Osteocyte (in vitro differentiated cells): ENCODE measurements at regions not wholly inside any gene's neighbourhood (a gene's known extent, or its start where the extent isn't known, plus 50 kb on each side); places are given as distances from the start of the nearest gene placed in this dataset.
A peak's percentile ranks its signal among the peaks of the same experiment; 100 is the strongest.

Experiments
- DNase-seq: peaks from one replicate; pipeline ENCODE4 v3.0.0; 2021; ENCODE audit warnings: mixed read lengths; ENCODE audit not compliant: unreplicated experiment; ENCODE audit errors: extremely low spot score
- H3K27ac Mint-ChIP-seq: one replicate; pipeline ENCODE4 v1.8.0; 2021; ENCODE audit warnings: mild to moderate bottlenecking, mixed read lengths; ENCODE audit not compliant: unreplicated experiment
- H3K27me3 Mint-ChIP-seq: one replicate; pipeline ENCODE4 v1.8.0; 2021; ENCODE audit warnings: mixed read lengths; ENCODE audit not compliant: unreplicated experiment
- H3K36me3 Mint-ChIP-seq: one replicate; pipeline ENCODE4 v1.8.0; 2021; ENCODE audit warnings: mixed read lengths; ENCODE audit not compliant: unreplicated experiment
- H3K4me1 Mint-ChIP-seq: one replicate; pipeline ENCODE4 v1.8.0; 2021; ENCODE audit warnings: mixed read lengths; ENCODE audit not compliant: unreplicated experiment
- H3K4me3 Mint-ChIP-seq: one replicate; pipeline ENCODE4 v1.8.0; 2021; ENCODE audit warnings: mild to moderate bottlenecking, moderate library complexity, mixed read lengths; ENCODE audit not compliant: unreplicated experiment
- H3K9me3 Mint-ChIP-seq: one replicate; pipeline ENCODE4 v1.8.0; 2021; ENCODE audit warnings: mixed read lengths; ENCODE audit not compliant: unreplicated experiment
- TF ChIP-seq, protein P1 (sequence below): fragments of 200-600 bp; sonication (generic); IDR thresholded peaks from 2 replicates; pipeline ENCODE4 v1.5.0; 2021; ENCODE audit warnings: antibody characterized with exemption, mild to moderate bottlenecking, moderate library complexity

DNA sequence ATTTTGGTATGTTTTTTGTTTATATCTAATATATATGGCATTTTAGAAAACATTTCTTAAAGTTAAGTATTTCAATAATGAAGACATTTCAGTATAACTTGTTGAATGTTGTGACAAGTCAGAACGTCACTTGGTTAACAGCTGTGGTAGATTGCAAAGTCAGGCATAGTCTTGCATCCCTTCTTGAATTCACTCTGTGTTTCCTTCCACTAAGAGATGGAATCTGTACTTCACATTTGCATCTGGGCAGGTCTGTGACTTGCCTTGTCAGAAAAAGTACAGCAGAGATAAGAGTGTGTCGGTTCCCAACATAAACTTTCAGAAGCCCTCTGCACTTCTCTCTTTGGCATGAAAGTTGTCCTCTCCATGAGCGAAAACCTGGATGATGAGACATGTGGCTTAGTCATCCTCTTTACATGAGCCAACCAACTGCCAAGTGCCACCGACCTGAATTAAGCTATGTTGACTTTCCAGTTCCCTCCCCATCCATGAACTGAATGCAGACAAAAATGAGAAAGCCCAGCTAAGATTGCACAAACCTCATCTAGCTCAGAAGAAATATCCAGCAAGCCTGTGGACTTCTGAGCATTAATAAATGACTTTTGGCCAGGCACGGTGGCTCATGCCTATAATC, 1730.2 kb downstream of the MRPL39 start:
- DNase-seq = no peak
- Mint-ChIP-seq H3K36me3 (no peaks in the 10 kb centered on the region), H3K27ac (no peak overlapping the region), H3K4me1 (no peaks in the 10 kb centered on the region), H3K4me3 (no peak overlapping the region), H3K9me3 (peaks cover 30% of the 10 kb centered on the region), H3K27me3 (no peaks in the 10 kb centered on the region)
- TF ChIP-seq, protein P1, sequence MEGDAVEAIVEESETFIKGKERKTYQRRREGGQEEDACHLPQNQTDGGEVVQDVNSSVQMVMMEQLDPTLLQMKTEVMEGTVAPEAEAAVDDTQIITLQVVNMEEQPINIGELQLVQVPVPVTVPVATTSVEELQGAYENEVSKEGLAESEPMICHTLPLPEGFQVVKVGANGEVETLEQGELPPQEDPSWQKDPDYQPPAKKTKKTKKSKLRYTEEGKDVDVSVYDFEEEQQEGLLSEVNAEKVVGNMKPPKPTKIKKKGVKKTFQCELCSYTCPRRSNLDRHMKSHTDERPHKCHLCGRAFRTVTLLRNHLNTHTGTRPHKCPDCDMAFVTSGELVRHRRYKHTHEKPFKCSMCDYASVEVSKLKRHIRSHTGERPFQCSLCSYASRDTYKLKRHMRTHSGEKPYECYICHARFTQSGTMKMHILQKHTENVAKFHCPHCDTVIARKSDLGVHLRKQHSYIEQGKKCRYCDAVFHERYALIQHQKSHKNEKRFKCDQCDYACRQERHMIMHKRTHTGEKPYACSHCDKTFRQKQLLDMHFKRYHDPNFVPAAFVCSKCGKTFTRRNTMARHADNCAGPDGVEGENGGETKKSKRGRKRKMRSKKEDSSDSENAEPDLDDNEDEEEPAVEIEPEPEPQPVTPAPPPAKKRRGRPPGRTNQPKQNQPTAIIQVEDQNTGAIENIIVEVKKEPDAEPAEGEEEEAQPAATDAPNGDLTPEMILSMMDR = no peak

GRCh38 chr21:23874271-23874670, 1733.0 kb downstream of the MRPL39 start:
- H3K9me3 Mint-ChIP-seq = peaks cover 35% of the 10 kb centered on the region
- DNase-seq = no peak
- no peaks in the 10 kb centered on the region for H3K36me3 Mint-ChIP-seq
- no peaks in the 10 kb centered on the region for H3K4me1 Mint-ChIP-seq
- H3K27me3 Mint-ChIP-seq = no peaks in the 10 kb centered on the region
- H3K27ac Mint-ChIP-seq = no peak overlapping the region
- TF ChIP-seq, protein P1 = no peak
- no peak overlapping the region for H3K4me3 Mint-ChIP-seq

DNA sequence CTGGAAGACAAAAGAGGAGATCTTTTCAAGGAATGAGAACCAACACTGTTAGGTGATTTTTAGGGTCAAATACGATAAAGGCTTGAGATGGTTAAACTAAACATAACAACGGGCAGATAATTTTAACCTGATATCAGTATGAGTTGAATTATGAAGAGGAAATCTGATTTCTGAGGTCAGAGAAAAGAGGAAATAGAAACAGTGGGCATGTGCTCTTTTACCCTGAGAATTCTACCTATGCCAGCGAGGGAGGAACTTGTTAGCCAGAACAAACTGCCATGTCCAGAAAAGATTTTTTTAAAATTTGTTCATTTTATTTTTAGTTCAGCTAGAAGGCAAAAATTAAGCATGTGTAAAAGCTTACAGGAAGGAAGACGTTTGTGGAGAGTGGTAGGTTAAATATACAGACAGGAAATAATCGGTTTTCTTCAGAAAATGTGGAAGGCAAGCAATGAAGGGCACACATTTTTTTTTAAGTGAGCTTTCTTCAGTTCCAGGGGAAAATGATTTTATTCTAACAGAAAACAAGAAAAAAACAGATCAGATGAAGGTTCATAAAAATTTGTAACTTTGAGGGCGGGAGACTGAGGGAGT, 1745.3 kb downstream of the MRPL39 start:
- no peak for DNase-seq
- no peaks in the 10 kb centered on the region for H3K4me1 Mint-ChIP-seq
- no peak overlapping the region for H3K4me3 Mint-ChIP-seq
- TF ChIP-seq, protein P1 = no peak
- no peaks in the 10 kb centered on the region for H3K27me3 Mint-ChIP-seq
- peaks cover 41% of the 10 kb centered on the region for H3K9me3 Mint-ChIP-seq
- H3K27ac Mint-ChIP-seq = no peak overlapping the region
- no peaks in the 10 kb centered on the region for H3K36me3 Mint-ChIP-seq

GRCh38 chr21:23858878-23859277, 1748.4 kb downstream of the MRPL39 start:
- TF ChIP-seq, protein P1 = no peak
- no peaks in the 10 kb centered on the region for H3K36me3 Mint-ChIP-seq
- peaks cover 26% of the 10 kb centered on the region for H3K9me3 Mint-ChIP-seq
- no peak overlapping the region for H3K4me3 Mint-ChIP-seq
- no peak overlapping the region for H3K27ac Mint-ChIP-seq
- no peaks in the 10 kb centered on the region for H3K4me1 Mint-ChIP-seq
- no peak for DNase-seq
- H3K27me3 Mint-ChIP-seq = no peaks in the 10 kb centered on the region

DNA sequence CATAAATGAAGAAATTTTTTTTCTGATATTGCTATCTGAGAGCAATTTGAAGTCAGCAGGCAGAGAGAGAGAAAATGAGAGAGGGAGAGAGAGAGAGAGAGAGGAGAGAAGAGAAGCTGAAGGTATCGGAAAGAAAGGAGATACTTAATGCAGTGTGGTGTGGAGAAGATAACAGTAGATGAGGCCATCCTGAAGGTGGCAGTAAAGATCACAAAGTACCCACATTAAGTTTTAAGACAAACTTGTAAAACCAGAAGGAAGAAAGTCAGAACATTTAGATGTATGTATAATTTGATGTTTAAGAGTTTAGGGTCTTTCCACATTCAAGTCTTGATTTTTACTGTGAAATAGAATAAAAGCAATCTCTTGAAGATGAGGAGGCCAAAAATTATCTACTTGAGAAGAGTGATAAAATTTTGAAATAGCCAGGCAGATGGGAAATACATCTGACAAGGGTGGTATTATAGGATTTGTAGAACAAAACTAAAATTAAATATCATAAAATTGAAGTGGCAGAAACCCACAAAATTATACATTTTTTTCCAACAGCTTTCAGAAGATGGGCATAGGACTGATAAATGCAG, 1753.4 kb downstream of the MRPL39 start:
- TF ChIP-seq, protein P1 = peak; percentile 41
- no peak overlapping the region for H3K27ac Mint-ChIP-seq
- no peaks in the 10 kb centered on the region for H3K36me3 Mint-ChIP-seq
- H3K4me3 Mint-ChIP-seq = no peak overlapping the region
- DNase-seq = no peak
- H3K27me3 Mint-ChIP-seq = no peaks in the 10 kb centered on the region
- H3K4me1 Mint-ChIP-seq = no peaks in the 10 kb centered on the region
- H3K9me3 Mint-ChIP-seq = peaks cover 22% of the 10 kb centered on the region
